ENCODE measurements at regions not wholly inside any gene's neighbourhood (a gene's known extent, or its start where the extent isn't known, plus 50 kb on each side); places are given as distances from the start of the nearest gene placed in this dataset.

DNA sequence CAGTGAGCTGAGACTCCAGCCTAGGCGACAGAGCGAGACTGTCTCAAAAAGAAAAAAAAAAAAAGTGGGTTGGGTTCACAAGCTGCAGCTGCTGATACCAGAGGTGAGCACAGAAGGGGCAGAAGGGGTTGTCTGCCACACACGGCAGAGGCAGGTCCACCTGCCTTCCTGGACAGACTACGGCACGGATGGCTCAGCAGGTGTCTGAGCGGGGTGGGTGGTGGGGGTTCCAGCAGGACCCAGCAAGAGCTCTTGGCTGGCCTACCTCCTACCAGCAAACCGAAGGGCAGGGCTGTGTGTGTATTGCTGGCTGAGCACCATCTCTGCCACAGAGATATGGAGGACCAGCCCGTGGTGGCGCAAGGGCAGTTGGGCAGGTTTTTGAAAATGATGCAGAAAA is 130.4 kb upstream of the ASB18 start:
- no peak for DNase-seq
- H3K4me1 ChIP-seq: no peaks in the 10 kb centered on the region
- no peaks in the 10 kb centered on the region for H3K27me3 ChIP-seq
- 93 to 94% methylated on average over 9 of the region's 9 CpGs for WGBS, 2 donors
- peaks cover 0 to 3% of the 10 kb centered on the region in 2 donors for H3K36me3 ChIP-seq
- no peak overlapping the region for H3K4me3 ChIP-seq (replicated peaks in 1 of 3)
- H3K27ac ChIP-seq: no peak overlapping the region
- TF ChIP-seq CTCF (IDR thresholded peaks at IDR 0.05) (no peak), POLR2A (IDR thresholded peaks at IDR 0.05) (no peak)
- intact Hi-C loops (cut with DNase I): no loop called here
- H3K9me3 ChIP-seq: no peaks in the 10 kb centered on the region

- H3K27me3 ChIP-seq: no peaks in the 10 kb centered on the region
- intact Hi-C loops (cut with DNase I): no loop called here
- H3K4me3 ChIP-seq (replicated peaks in 1 of 3): no peak overlapping the region
- no peak overlapping the region for H3K27ac ChIP-seq
- no peak for DNase-seq
- no peak for TF ChIP-seq CTCF (IDR thresholded peaks at IDR 0.05)
- no peak for TF ChIP-seq POLR2A (IDR thresholded peaks at IDR 0.05)
- WGBS, 2 donors: 86 to 88% methylated on average over 7 of the region's 7 CpGs
- peaks cover 0 to 3% of the 10 kb centered on the region in 2 donors for H3K36me3 ChIP-seq
- no peaks in the 10 kb centered on the region for H3K9me3 ChIP-seq
- no peaks in the 10 kb centered on the region for H3K4me1 ChIP-seq
Measured at GRCh38 chr2:236395067-236395466, 130.9 kb upstream of the ASB18 start.

- H3K36me3 ChIP-seq: no peaks in the 10 kb centered on the region
- H3K4me1 ChIP-seq: no peaks in the 10 kb centered on the region
- no peaks in the 10 kb centered on the region for H3K9me3 ChIP-seq
- no peak overlapping the region for H3K27ac ChIP-seq
- H3K4me3 ChIP-seq (replicated peaks in 1 of 3): no peak overlapping the region
- H3K27me3 ChIP-seq: no peaks in the 10 kb centered on the region
- TF ChIP-seq CTCF (IDR thresholded peaks at IDR 0.05) (no peak), POLR2A (IDR thresholded peaks at IDR 0.05) (no peak)
- intact Hi-C loops (cut with DNase I): no loop called here
- DNase-seq: no peak
- WGBS, 2 donors: 90 to 95% methylated on average over 13 of the region's 13 CpGs
Measured at GRCh38 chr2:236396818-236397350, 132.7 kb upstream of the ASB18 start.

GRCh38 chr2:236397681-236398080 is 133.5 kb upstream of the ASB18 start:
- WGBS, 2 donors: 94 to 99% methylated on average over 4 of the region's 4 CpGs
- H3K9me3 ChIP-seq: no peaks in the 10 kb centered on the region
- no peak overlapping the region for H3K4me3 ChIP-seq (replicated peaks in 1 of 3)
- TF ChIP-seq CTCF (IDR thresholded peaks at IDR 0.05) (no peak), POLR2A (IDR thresholded peaks at IDR 0.05) (no peak)
- H3K27me3 ChIP-seq: no peaks in the 10 kb centered on the region
- no peak for DNase-seq
- H3K36me3 ChIP-seq: no peaks in the 10 kb centered on the region
- intact Hi-C loops (cut with DNase I): no loop called here
- H3K4me1 ChIP-seq: no peaks in the 10 kb centered on the region
- H3K27ac ChIP-seq: no peak overlapping the region

GRCh38 chr2:236399409-236399808 is 135.2 kb upstream of the ASB18 start:
- Histone ChIP-seq H3K27ac (no peak overlapping the region), H3K4me1 (no peaks in the 10 kb centered on the region), H3K36me3 (no peaks in the 10 kb centered on the region), H3K27me3 (no peaks in the 10 kb centered on the region), H3K4me3 (replicated peaks in 1 of 3) (no peak overlapping the region), H3K9me3 (no peaks in the 10 kb centered on the region)
- 96 to 97% methylated on average over 15 of the region's 15 CpGs for WGBS, 2 donors
- TF ChIP-seq POLR2A (IDR thresholded peaks at IDR 0.05) (no peak), CTCF (IDR thresholded peaks at IDR 0.05) (no peak)
- DNase-seq: no peak
- intact Hi-C loops (cut with DNase I): no loop called here

Data from thyroid gland (tissue), 4 donors.